ENCODE measurements at regions not wholly inside any gene's neighbourhood (a gene's known extent, or its start where the extent isn't known, plus 50 kb on each side); places are given as distances from the start of the nearest gene placed in this dataset.

GRCh38 chr4:77431546-77431945 is 174.1 kb upstream of the CXCL13 start:
- FAIRE-seq (no peak), DNase-seq (ENCODE audit: low read depth, low spot score) (no peak)
- Histone ChIP-seq H3K36me3 (ENCODE audit: control insufficient read depth in 2 of 2, extremely low read depth in 1 of 2, insufficient read depth in 2 of 2, low read length in 2 of 2) (no peaks in the 10 kb centered on the region), H2AFZ (ENCODE audit: low read depth, low read length) (no peak overlapping the region), H3K4me1 (ENCODE audit: control insufficient read depth, extremely low read depth, insufficient read depth, low read length) (no peaks in the 10 kb centered on the region), H4K20me1 (replicated peaks; ENCODE audit: control insufficient read depth, extremely low read depth, insufficient read depth, low read length) (no peaks in the 10 kb centered on the region), H3K9me3 (replicated peaks; ENCODE audit: control insufficient read depth, insufficient read depth, low read length) (no peaks in the 10 kb centered on the region), H3K9me1 (replicated peaks; ENCODE audit: control insufficient read depth, extremely low read depth, insufficient read depth, low read length) (no peaks in the 10 kb centered on the region), H3K27ac (ENCODE audit: insufficient read depth, low read depth, low read length) (no peak overlapping the region), H3K4me3 (replicated peaks in 1 of 3; ENCODE audit: insufficient read depth in 1 of 3, low read depth in 1 of 3, low read length in 3 of 3) (no peak overlapping the region), H3K79me2 (ENCODE audit: control insufficient read depth, insufficient read depth, low read length) (no peaks in the 10 kb centered on the region), H3K27me3 (ENCODE audit: control insufficient read depth in 2 of 2, insufficient read depth in 2 of 2, low read length in 2 of 2) (peaks cover 0 to 8% of the 10 kb centered on the region in 2 experiments), H3K4me2 (ENCODE audit: insufficient read depth, low read length) (no peak overlapping the region), H3K9ac (replicated peaks; ENCODE audit: extremely low read depth, insufficient read depth, low read length) (no peak overlapping the region)
- no peak for TF ChIP-seq JUN (IDR thresholded peaks at IDR 0.05; ENCODE audit: borderline replicate concordance, insufficient read depth, insufficient read length, low read depth)
- TF ChIP-seq GATA2 (IDR thresholded peaks at IDR 0.05; ENCODE audit: insufficient read depth, insufficient read length, low read depth, low read length) = no peak
- TF ChIP-seq FOS (IDR thresholded peaks at IDR 0.05; ENCODE audit: borderline replicate concordance, insufficient read depth, low read length) = no peak
- no TSS peak for BruUV-seq (replicated peaks)
- ChIA-PET POLR2A (no interaction called here), CTCF (interaction anchor here (1.6 kb wide), 1 partner anchor 65 kb away, joined by 6 read pairs; no protein-coding TSS in a partner anchor)
- intact Hi-C loops (cut with micrococcal nuclease) (no loop called here), dilution Hi-C loops (cut with MboI; ENCODE audit: extremely low pct_ligation_motif_present, low sequenced_read_pairs) (no loop called here)

GRCh38 chr4:77432717-77433417 is 172.8 kb upstream of the CXCL13 start:
- no peak overlapping the region for H3K4me2 ChIP-seq (ENCODE audit: insufficient read depth, low read length)
- H3K4me1 ChIP-seq (ENCODE audit: control insufficient read depth, extremely low read depth, insufficient read depth, low read length) = no peaks in the 10 kb centered on the region
- no peak for FAIRE-seq
- no peaks in the 10 kb centered on the region for H3K79me2 ChIP-seq (ENCODE audit: control insufficient read depth, insufficient read depth, low read length)
- BruUV-seq (replicated peaks) = no TSS peak
- H3K4me3 ChIP-seq (replicated peaks in 1 of 3; ENCODE audit: insufficient read depth in 1 of 3, low read depth in 1 of 3, low read length in 3 of 3) = no peak overlapping the region
- no peak overlapping the region for H3K27ac ChIP-seq (ENCODE audit: insufficient read depth, low read depth, low read length)
- no peak for TF ChIP-seq FOS (IDR thresholded peaks at IDR 0.05; ENCODE audit: borderline replicate concordance, insufficient read depth, low read length)
- no peak for TF ChIP-seq CTCF (IDR thresholded peaks at IDR 0.05; ENCODE audit: extremely low read depth in 1 of 2, insufficient read depth in 1 of 2, low read depth in 1 of 2, low read length in 2 of 2)
- TF ChIP-seq POLR2AphosphoS5 (IDR thresholded peaks at IDR 0.05; ENCODE audit: insufficient read depth, low read depth, low read length) = no peak
- no peak for TF ChIP-seq EZH2 (IDR thresholded peaks at IDR 0.05; ENCODE audit: borderline replicate concordance, low read depth, low read length, severe bottlenecking)
- TF ChIP-seq, protein P1, sequence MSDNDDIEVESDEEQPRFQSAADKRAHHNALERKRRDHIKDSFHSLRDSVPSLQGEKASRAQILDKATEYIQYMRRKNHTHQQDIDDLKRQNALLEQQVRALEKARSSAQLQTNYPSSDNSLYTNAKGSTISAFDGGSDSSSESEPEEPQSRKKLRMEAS (IDR thresholded peaks at IDR 0.05; ENCODE audit: insufficient read depth, insufficient read length) = no peak
- no peak for TF ChIP-seq GATA2 (IDR thresholded peaks at IDR 0.05; ENCODE audit: insufficient read depth, insufficient read length, low read depth, low read length)
- TF ChIP-seq JUN (IDR thresholded peaks at IDR 0.05; ENCODE audit: borderline replicate concordance, insufficient read depth, insufficient read length, low read depth) = no peak
- TF ChIP-seq MYC (IDR thresholded peaks at IDR 0.05; ENCODE audit: low read depth, low read length) = no peak
- DNase-seq (ENCODE audit: low read depth, low spot score) = no peak
- peaks cover 0 to 8% of the 10 kb centered on the region in 2 experiments for H3K27me3 ChIP-seq (ENCODE audit: control insufficient read depth in 2 of 2, insufficient read depth in 2 of 2, low read length in 2 of 2)
- H4K20me1 ChIP-seq (replicated peaks; ENCODE audit: control insufficient read depth, extremely low read depth, insufficient read depth, low read length) = no peaks in the 10 kb centered on the region
- intact Hi-C loops (cut with micrococcal nuclease) = loop anchor here (1.0 kb wide), 1 partner anchor 48 kb away; no protein-coding TSS in a partner anchor
- H3K9ac ChIP-seq (replicated peaks; ENCODE audit: extremely low read depth, insufficient read depth, low read length) = no peak overlapping the region
- CTCF ChIA-PET = interaction anchor here (0.9 to 1.6 kb wide), 3 partner anchors 15 to 66 kb away, joined by 3 to 6 read pairs (median 3); no protein-coding TSS in a partner anchor
- POLR2A ChIA-PET = no interaction called here
- no peaks in the 10 kb centered on the region for H3K9me3 ChIP-seq (replicated peaks; ENCODE audit: control insufficient read depth, insufficient read depth, low read length)
- no peaks in the 10 kb centered on the region for H3K36me3 ChIP-seq (ENCODE audit: control insufficient read depth in 2 of 2, extremely low read depth in 1 of 2, insufficient read depth in 2 of 2, low read length in 2 of 2)
- H3K9me1 ChIP-seq (replicated peaks; ENCODE audit: control insufficient read depth, extremely low read depth, insufficient read depth, low read length) = no peaks in the 10 kb centered on the region
- H2AFZ ChIP-seq (ENCODE audit: low read depth, low read length) = no peak overlapping the region
- dilution Hi-C loops (cut with MboI; ENCODE audit: extremely low pct_ligation_motif_present, low sequenced_read_pairs) = no loop called here

All from endothelial cell of umbilical vein (primary cell).